Epithelial cell of esophagus (primary cell): ENCODE measurements at regions not wholly inside any gene's neighbourhood (a gene's known extent, or its start where the extent isn't known, plus 50 kb on each side); places are given as distances from the start of the nearest gene placed in this dataset.

Experiments used
- DNase-seq: peaks from one replicate; pipeline ENCODE4 v3.0.0; 2010; ENCODE audit warnings: low read depth
- H3K4me3 ChIP-seq: 2 replicates; pipeline ENCODE4 v1.5.1; 2011; ENCODE audit warnings: mild to moderate bottlenecking, low read length, control low read depth
- CTCF ChIP-seq: IDR thresholded peaks from 2 replicates; pipeline ENCODE4 v1.5.1; 2011; ENCODE audit warnings: low read depth, mild to moderate bottlenecking, low read length, control low read depth, inconsistent platforms; ENCODE audit not compliant: insufficient read depth; ENCODE audit errors: missing control alignments

GRCh38 chr1:73913025-73913424, 285.0 kb downstream of the LRRIQ3 start:
- no peak for TF ChIP-seq CTCF
- no peak for DNase-seq
- no peak overlapping the region for H3K4me3 ChIP-seq

GRCh38 chr1:73911849-73912248, 286.1 kb downstream of the LRRIQ3 start:
- no peak for DNase-seq
- TF ChIP-seq CTCF: no peak
- no peak overlapping the region for H3K4me3 ChIP-seq

GRCh38 chr1:73910466-73910865, 287.5 kb downstream of the LRRIQ3 start:
- no peak for DNase-seq
- no peak overlapping the region for H3K4me3 ChIP-seq
- TF ChIP-seq CTCF: no peak

- no peak for DNase-seq
- H3K4me3 ChIP-seq: no peak overlapping the region
- TF ChIP-seq CTCF: no peak
Measured at GRCh38 chr1:73910062-73910461, 287.9 kb downstream of the LRRIQ3 start.

- no peak for DNase-seq
- no peak for TF ChIP-seq CTCF
- H3K4me3 ChIP-seq: no peak overlapping the region
Measured at GRCh38 chr1:73909043-73909562, 288.9 kb downstream of the LRRIQ3 start.

- H3K4me3 ChIP-seq: no peak overlapping the region
- TF ChIP-seq CTCF: no peak
- peak; percentile 70 for DNase-seq
Measured at GRCh38 chr1:73907051-73907450, 290.9 kb downstream of the LRRIQ3 start.

GRCh38 chr1:73903092-73903491, 294.9 kb downstream of the LRRIQ3 start:
- TF ChIP-seq CTCF: no peak
- DNase-seq: no peak
- no peak overlapping the region for H3K4me3 ChIP-seq
